Ovary (tissue), 7 donors: ENCODE measurements at regions not wholly inside any gene's neighbourhood (a gene's known extent, or its start where the extent isn't known, plus 50 kb on each side); places are given as distances from the start of the nearest gene placed in this dataset.

Source experiments
- DNase-seq, 5 donors: peaks; one replicate each; pipeline ENCODE4 v3.0.0-alpha.2; 2019 to 2020
- H3K27ac ChIP-seq, 2 donors: fragments of 200-600 bp; one replicate each; pipeline versions ENCODE4 v1.5.1 to v1.8.0; 2019 to 2022
- H3K27me3 ChIP-seq: fragments of 200-600 bp; one replicate; pipeline ENCODE4 v1.8.0; 2022
- H3K36me3 ChIP-seq: fragments of 200-600 bp; sonication (generic); one replicate; pipeline ENCODE4 v1.5.1; 2019
- H3K4me1 ChIP-seq: one replicate; pipeline ENCODE4 v1.8.1; 2013; ENCODE audit warnings: mild to moderate bottlenecking, moderate library complexity; ENCODE audit not compliant: insufficient read depth
- H3K4me3 ChIP-seq: fragments of 200-600 bp; sonication (generic); one replicate; pipeline ENCODE4 v1.5.1; 2017
- H3K9me3 ChIP-seq, 2 donors: fragments of 200-600 bp in 1 of 2; sonication (generic) in 1 of 2; one replicate each; pipeline versions ENCODE4 v1.5.1 to v1.8.1; 2013 to 2019; ENCODE audit warnings: mild to moderate bottlenecking in 1 of 2, moderate library complexity in 1 of 2
- CTCF ChIP-seq, 3 donors: fragments of 450-650 bp in 2 of 3; fragments of 200-600 bp in 1 of 3; IDR thresholded peaks; one replicate each; pipeline versions ENCODE4 v1.5.1 to v1.8.0; 2016 to 2022; ENCODE audit warnings: antibody characterized with exemption in 3 of 3, mild to moderate bottlenecking in 1 of 3
- EP300 ChIP-seq: sonication (generic); formaldehyde crosslinking; IDR thresholded peaks from one replicate; pipeline ENCODE4 v1.6.1; 2017; ENCODE audit warnings: antibody characterized with exemption
- POLR2A ChIP-seq: fragments of 450-650 bp; IDR thresholded peaks from one replicate; pipeline ENCODE4 v1.6.1; 2017; ENCODE audit warnings: antibody characterized with exemption, mild to moderate bottlenecking, moderate library complexity
- WGBS, 3 donors: extraction: QIAGEN DNeasy Blood & Tissue Kit in 1 of 3; methylation state at CpG; one replicate each; pipeline versions ENCODE4 v1.1.5 to v1.1.7; 2013 to 2017; 5-methylcytosine and 5-hydroxymethylcytosine counted together
- intact Hi-C, 4 donors: fragments of 100-400 bp; cut with DNase I; formaldehyde crosslinking; loops; one replicate each; pipeline versions ENCODE4 v1.11.0 to v1.15.1; 2022 to 2023
- donor health status: DM: no; HTN: no; CAD: no; lungs with moderate emphysema.
- donor health status: DM: no; HTN: no; CAD: no.
- donor health status: Bipolar disorder and iron deficiency.
- donor health status: DM: no; HTN: no; CAD: no.
- donor health status: DM: yes; HTN: yes; CAD: no.

- Histone ChIP-seq H3K27ac (no peak overlapping the region), H3K9me3 (no peaks in the 10 kb centered on the region), H3K4me1 (no peaks in the 10 kb centered on the region), H3K4me3 (no peak overlapping the region), H3K27me3 (no peaks in the 10 kb centered on the region), H3K36me3 (no peaks in the 10 kb centered on the region)
- TF ChIP-seq CTCF (IDR thresholded peaks at IDR 0.05) (no peak), EP300 (no peak), POLR2A (no peak)
- intact Hi-C loops: no loop called here
- WGBS, 3 donors: 88 to 91% (median 89%) methylated on average over 10 of the region's 10 CpGs
- no peak for DNase-seq
These were observed 142.6 kb downstream of the KATNIP start for GRCh38 chr16:27692576-27692975.

GRCh38 chr16:27695161-27695560, 145.2 kb downstream of the KATNIP start:
- Histone ChIP-seq H3K27me3 (no peaks in the 10 kb centered on the region), H3K9me3 (no peaks in the 10 kb centered on the region), H3K27ac (no peak overlapping the region), H3K36me3 (no peaks in the 10 kb centered on the region), H3K4me1 (no peaks in the 10 kb centered on the region), H3K4me3 (no peak overlapping the region)
- 91 to 94% (median 93%) methylated on average over 7 of the region's 7 CpGs for WGBS, 3 donors
- intact Hi-C loops: no loop called here
- no peak for TF ChIP-seq EP300
- no peak for TF ChIP-seq CTCF (IDR thresholded peaks at IDR 0.05)
- no peak for TF ChIP-seq POLR2A
- peak in 1 of 5 donors; percentile 21 for DNase-seq

GRCh38 chr16:27698266-27698665, 148.3 kb downstream of the KATNIP start:
- H3K4me3 ChIP-seq: no peak overlapping the region
- peak in 1 of 5 donors; percentile 27 for DNase-seq
- TF ChIP-seq POLR2A: no peak
- no peak for TF ChIP-seq CTCF (IDR thresholded peaks at IDR 0.05)
- TF ChIP-seq EP300: no peak
- intact Hi-C loops: no loop called here
- WGBS, 3 donors: 63 to 69% (median 64%) methylated on average over 14 of the region's 14 CpGs
- no peak overlapping the region for H3K27ac ChIP-seq
- no peaks in the 10 kb centered on the region for H3K27me3 ChIP-seq
- H3K9me3 ChIP-seq: no peaks in the 10 kb centered on the region
- H3K4me1 ChIP-seq: no peaks in the 10 kb centered on the region
- no peaks in the 10 kb centered on the region for H3K36me3 ChIP-seq

- no peaks in the 10 kb centered on the region for H3K9me3 ChIP-seq
- H3K36me3 ChIP-seq: no peaks in the 10 kb centered on the region
- intact Hi-C loops: no loop called here
- H3K4me1 ChIP-seq: no peaks in the 10 kb centered on the region
- no peak overlapping the region for H3K27ac ChIP-seq
- WGBS, 3 donors: 94 to 97% (median 96%) methylated on average over 8 of the region's 8 CpGs
- no peaks in the 10 kb centered on the region for H3K27me3 ChIP-seq
- TF ChIP-seq CTCF (IDR thresholded peaks at IDR 0.05) (no peak), EP300 (no peak), POLR2A (no peak)
- peak in 1 of 5 donors; percentile 19 for DNase-seq
- no peak overlapping the region for H3K4me3 ChIP-seq
These were observed 148.8 kb downstream of the KATNIP start for GRCh38 chr16:27698746-27699145.

- no peaks in the 10 kb centered on the region for H3K27me3 ChIP-seq
- no peaks in the 10 kb centered on the region for H3K4me1 ChIP-seq
- intact Hi-C loops: no loop called here
- H3K27ac ChIP-seq: no peak overlapping the region
- no peak overlapping the region for H3K4me3 ChIP-seq
- WGBS, 3 donors: 95 to 97% (median 97%) methylated on average over 7 of the region's 7 CpGs
- no peak for TF ChIP-seq EP300
- no peak for TF ChIP-seq POLR2A
- no peak for TF ChIP-seq CTCF (IDR thresholded peaks at IDR 0.05)
- DNase-seq: peak in 1 of 5 donors; percentile 15
- H3K36me3 ChIP-seq: no peaks in the 10 kb centered on the region
- H3K9me3 ChIP-seq: no peaks in the 10 kb centered on the region
These were observed 149.6 kb downstream of the KATNIP start for GRCh38 chr16:27699540-27699939.
